ENCODE measurements at regions not wholly inside any gene's neighbourhood (a gene's known extent, or its start where the extent isn't known, plus 50 kb on each side); places are given as distances from the start of the nearest gene placed in this dataset.

DNA sequence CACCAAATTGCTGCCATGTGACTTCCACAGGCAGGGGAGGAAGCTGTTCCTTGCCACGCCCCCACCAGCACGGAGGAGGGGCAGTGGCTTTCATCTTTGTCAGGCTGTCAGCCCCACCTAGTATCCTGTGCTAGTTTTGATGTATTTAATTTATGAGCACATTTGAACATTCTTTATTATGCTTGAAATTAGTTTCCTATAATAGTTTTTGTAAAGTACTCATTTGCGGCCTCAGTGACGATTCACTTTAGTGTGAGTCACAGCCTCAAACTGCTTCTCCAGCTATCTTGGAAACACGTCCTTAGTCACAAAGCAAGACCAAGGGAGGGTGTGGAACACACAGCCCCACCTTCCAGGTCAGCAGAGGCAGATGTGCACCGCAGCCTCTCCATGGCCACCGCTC is 239.9 kb upstream of the ATP10A start:
- TF ChIP-seq SIN3A (IDR thresholded peaks at IDR 0.05; ENCODE audit: borderline replicate concordance, insufficient read depth, low read length) (no peak), POLR2AphosphoS5 (IDR thresholded peaks at IDR 0.05; ENCODE audit: low read depth, low read length) (no peak), TAF1 (IDR thresholded peaks at IDR 0.05; ENCODE audit: borderline replicate concordance, insufficient read depth, low read length) (no peak), FOXP2 (optimal IDR thresholded peaks at IDR 0.05; ENCODE audit: borderline replicate concordance, extremely low read depth, extremely low read length, insufficient read depth) (no peak)
- TF ChIP-seq, protein P1, sequence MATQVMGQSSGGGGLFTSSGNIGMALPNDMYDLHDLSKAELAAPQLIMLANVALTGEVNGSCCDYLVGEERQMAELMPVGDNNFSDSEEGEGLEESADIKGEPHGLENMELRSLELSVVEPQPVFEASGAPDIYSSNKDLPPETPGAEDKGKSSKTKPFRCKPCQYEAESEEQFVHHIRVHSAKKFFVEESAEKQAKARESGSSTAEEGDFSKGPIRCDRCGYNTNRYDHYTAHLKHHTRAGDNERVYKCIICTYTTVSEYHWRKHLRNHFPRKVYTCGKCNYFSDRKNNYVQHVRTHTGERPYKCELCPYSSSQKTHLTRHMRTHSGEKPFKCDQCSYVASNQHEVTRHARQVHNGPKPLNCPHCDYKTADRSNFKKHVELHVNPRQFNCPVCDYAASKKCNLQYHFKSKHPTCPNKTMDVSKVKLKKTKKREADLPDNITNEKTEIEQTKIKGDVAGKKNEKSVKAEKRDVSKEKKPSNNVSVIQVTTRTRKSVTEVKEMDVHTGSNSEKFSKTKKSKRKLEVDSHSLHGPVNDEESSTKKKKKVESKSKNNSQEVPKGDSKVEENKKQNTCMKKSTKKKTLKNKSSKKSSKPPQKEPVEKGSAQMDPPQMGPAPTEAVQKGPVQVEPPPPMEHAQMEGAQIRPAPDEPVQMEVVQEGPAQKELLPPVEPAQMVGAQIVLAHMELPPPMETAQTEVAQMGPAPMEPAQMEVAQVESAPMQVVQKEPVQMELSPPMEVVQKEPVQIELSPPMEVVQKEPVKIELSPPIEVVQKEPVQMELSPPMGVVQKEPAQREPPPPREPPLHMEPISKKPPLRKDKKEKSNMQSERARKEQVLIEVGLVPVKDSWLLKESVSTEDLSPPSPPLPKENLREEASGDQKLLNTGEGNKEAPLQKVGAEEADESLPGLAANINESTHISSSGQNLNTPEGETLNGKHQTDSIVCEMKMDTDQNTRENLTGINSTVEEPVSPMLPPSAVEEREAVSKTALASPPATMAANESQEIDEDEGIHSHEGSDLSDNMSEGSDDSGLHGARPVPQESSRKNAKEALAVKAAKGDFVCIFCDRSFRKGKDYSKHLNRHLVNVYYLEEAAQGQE (IDR thresholded peaks at IDR 0.05; ENCODE audit: insufficient read depth in 1 of 2, low read depth in 2 of 2, low read length in 2 of 2): no peak
